ENCODE measurements at regions not wholly inside any gene's neighbourhood (a gene's known extent, or its start where the extent isn't known, plus 50 kb on each side); places are given as distances from the start of the nearest gene placed in this dataset.
A peak's percentile ranks its signal among the peaks of the same experiment; 100 is the strongest.
"Not testable (repeated sequence)": the region's sequence is repeated elsewhere in the genome, so short reads cannot be mapped to it uniquely, and the experiment has no call there.

DNA sequence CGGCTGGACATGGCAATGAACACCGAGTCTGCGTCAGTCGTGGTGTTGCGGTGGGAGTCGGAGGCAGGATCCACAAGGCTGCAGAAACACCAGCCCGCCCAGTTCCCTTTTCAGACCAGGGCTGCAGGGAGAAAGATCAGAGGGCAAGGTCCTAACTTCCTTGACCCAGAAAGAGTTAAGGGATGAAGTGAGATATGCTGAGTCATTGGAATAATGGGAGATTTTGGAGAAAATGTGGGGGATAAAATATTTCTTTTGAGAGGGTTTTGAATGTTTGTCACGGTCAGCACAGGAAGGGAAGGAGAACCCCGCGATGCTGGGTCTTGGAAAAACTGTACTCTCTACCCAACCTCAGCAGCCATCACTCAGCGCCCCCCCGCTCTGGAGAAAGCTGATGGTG lies 416.0 kb downstream of the ICE1 start:
- POLR2A ChIA-PET: interaction anchor here (0.6 kb wide), 1 partner anchor 279 kb away, joined by 3 read pairs; no protein-coding TSS in a partner anchor
- H3K36me3 Mint-ChIP-seq: no peaks in the 10 kb centered on the region
- H3K4me3 Mint-ChIP-seq: no peak overlapping the region
- H3K4me1 Mint-ChIP-seq: 0 out of 2 replicates have a peak, but pooled peaks cover 2% of the 10 kb centered on the region
- no peak overlapping the region for H3K27ac Mint-ChIP-seq
- no peaks in the 10 kb centered on the region; the same call in 1 of the 2 replicates for H3K27me3 Mint-ChIP-seq (ENCODE audit: low read depth)
- no peaks in the 10 kb centered on the region for H3K9me3 Mint-ChIP-seq
- CTCF ChIA-PET: no interaction called here
- DNase-seq (ENCODE audit: low spot score): no peak
- TF ChIP-seq ATF1 (CRISPR knock-in tag; IDR thresholded peaks at IDR 0.05) (no peak), ZNF396 (CRISPR knock-in tag; IDR thresholded peaks at IDR 0.05; ENCODE audit: borderline replicate concordance) (no peak), ZMAT4 (CRISPR knock-in tag; IDR thresholded peaks at IDR 0.05) (no peak), CDX4 (CRISPR knock-in tag; IDR thresholded peaks at IDR 0.05; ENCODE audit: borderline replicate concordance) (no peak), PRRX2 (CRISPR knock-in tag; IDR thresholded peaks at IDR 0.05) (no peak), NFYB (CRISPR knock-in tag; conservative IDR thresholded peaks at IDR 0.05; ENCODE audit: low read depth) (no peak), GRHL2 (CRISPR knock-in tag; IDR thresholded peaks at IDR 0.05; ENCODE audit: insufficient replicate concordance, severe bottlenecking) (no peak), ESRRA (CRISPR knock-in tag; IDR thresholded peaks at IDR 0.05; ENCODE audit: borderline replicate concordance) (no peak), OVOL2 (CRISPR knock-in tag; IDR thresholded peaks at IDR 0.05; ENCODE audit: borderline replicate concordance) (no peak), CREB1 (CRISPR knock-in tag; IDR thresholded peaks at IDR 0.05) (no peak), MYBL2 (CRISPR knock-in tag; IDR thresholded peaks at IDR 0.05) (no peak), ZNF423 (CRISPR knock-in tag; IDR thresholded peaks at IDR 0.05) (no peak), NFE2L1 (CRISPR knock-in tag; IDR thresholded peaks at IDR 0.05) (no peak)
- TF ChIP-seq, protein P1, sequence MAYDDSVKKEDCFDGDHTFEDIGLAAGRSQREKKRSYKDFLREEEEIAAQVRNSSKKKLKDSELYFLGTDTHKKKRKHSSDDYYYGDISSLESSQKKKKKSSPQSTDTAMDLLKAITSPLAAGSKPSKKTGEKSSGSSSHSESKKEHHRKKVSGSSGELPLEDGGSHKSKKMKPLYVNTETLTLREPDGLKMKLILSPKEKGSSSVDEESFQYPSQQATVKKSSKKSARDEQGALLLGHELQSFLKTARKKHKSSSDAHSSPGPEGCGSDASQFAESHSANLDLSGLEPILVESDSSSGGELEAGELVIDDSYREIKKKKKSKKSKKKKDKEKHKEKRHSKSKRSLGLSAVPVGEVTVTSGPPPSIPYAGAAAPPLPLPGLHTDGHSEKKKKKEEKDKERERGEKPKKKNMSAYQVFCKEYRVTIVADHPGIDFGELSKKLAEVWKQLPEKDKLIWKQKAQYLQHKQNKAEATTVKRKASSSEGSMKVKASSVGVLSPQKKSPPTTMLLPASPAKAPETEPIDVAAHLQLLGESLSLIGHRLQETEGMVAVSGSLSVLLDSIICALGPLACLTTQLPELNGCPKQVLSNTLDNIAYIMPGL (CRISPR knock-in tag; IDR thresholded peaks at IDR 0.05): no peak
- TF ChIP-seq, protein P2, sequence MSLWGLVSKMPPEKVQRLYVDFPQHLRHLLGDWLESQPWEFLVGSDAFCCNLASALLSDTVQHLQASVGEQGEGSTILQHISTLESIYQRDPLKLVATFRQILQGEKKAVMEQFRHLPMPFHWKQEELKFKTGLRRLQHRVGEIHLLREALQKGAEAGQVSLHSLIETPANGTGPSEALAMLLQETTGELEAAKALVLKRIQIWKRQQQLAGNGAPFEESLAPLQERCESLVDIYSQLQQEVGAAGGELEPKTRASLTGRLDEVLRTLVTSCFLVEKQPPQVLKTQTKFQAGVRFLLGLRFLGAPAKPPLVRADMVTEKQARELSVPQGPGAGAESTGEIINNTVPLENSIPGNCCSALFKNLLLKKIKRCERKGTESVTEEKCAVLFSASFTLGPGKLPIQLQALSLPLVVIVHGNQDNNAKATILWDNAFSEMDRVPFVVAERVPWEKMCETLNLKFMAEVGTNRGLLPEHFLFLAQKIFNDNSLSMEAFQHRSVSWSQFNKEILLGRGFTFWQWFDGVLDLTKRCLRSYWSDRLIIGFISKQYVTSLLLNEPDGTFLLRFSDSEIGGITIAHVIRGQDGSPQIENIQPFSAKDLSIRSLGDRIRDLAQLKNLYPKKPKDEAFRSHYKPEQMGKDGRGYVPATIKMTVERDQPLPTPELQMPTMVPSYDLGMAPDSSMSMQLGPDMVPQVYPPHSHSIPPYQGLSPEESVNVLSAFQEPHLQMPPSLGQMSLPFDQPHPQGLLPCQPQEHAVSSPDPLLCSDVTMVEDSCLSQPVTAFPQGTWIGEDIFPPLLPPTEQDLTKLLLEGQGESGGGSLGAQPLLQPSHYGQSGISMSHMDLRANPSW (CRISPR knock-in tag; conservative IDR thresholded peaks at IDR 0.05; ENCODE audit: low read depth): no peak
- TF ChIP-seq, protein P3, sequence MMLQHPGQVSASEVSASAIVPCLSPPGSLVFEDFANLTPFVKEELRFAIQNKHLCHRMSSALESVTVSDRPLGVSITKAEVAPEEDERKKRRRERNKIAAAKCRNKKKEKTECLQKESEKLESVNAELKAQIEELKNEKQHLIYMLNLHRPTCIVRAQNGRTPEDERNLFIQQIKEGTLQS (CRISPR knock-in tag; conservative IDR thresholded peaks at IDR 0.05): no peak
- ATAC-seq: peak; percentile 50

DNA sequence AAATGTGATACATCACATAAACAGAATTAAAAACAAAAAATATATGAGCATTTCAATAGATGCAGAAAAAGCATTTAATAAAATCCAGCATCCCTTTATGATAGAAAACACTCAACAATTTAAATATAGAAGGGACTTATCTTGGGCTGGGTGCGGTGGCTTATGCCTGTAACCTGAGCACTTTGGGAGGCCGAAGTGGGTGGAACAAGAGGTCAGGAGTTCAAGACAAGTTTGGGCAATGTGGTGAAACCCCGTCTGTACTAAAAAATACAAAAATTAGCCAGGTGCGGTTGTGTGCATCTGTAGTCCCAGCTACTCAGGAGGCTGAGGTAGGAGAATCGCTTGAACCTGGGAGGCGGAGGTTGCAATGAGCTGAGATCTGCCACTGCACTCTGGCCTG lies 409.1 kb downstream of the ICE1 start:
- H3K36me3 Mint-ChIP-seq; CTCF ChIA-PET; H3K9me3 Mint-ChIP-seq; ATAC-seq; DNase-seq (ENCODE audit: low spot score); H3K27me3 Mint-ChIP-seq (ENCODE audit: low read depth); POLR2A ChIA-PET; H3K4me3 Mint-ChIP-seq; H3K27ac Mint-ChIP-seq; H3K4me1 Mint-ChIP-seq: not testable (repeated sequence)

- no peak for ATAC-seq
- Mint-ChIP-seq H3K4me1 (peaks cover 11% of the 10 kb centered on the region), H3K27me3 (ENCODE audit: low read depth) (no peaks in the 10 kb centered on the region; the same call in 1 of the 2 replicates), H3K9me3 (peaks cover 7% of the 10 kb centered on the region; the same call in 1 of the 2 replicates), H3K36me3 (no peaks in the 10 kb centered on the region), H3K4me3 (no peak overlapping the region), H3K27ac (no peak overlapping the region)
- POLR2A ChIA-PET: no interaction called here
- CTCF ChIA-PET: no interaction called here
- DNase-seq (ENCODE audit: low spot score): no peak
- no peak for TF ChIP-seq ZNF416 (CRISPR knock-in tag; IDR thresholded peaks at IDR 0.05)
- TF ChIP-seq FOXP4 (CRISPR knock-in tag; IDR thresholded peaks at IDR 0.05): no peak
- no peak for TF ChIP-seq CDX4 (CRISPR knock-in tag; IDR thresholded peaks at IDR 0.05; ENCODE audit: borderline replicate concordance)
- no peak for TF ChIP-seq NR2C2 (CRISPR knock-in tag; IDR thresholded peaks at IDR 0.05)
- TF ChIP-seq, protein P4, sequence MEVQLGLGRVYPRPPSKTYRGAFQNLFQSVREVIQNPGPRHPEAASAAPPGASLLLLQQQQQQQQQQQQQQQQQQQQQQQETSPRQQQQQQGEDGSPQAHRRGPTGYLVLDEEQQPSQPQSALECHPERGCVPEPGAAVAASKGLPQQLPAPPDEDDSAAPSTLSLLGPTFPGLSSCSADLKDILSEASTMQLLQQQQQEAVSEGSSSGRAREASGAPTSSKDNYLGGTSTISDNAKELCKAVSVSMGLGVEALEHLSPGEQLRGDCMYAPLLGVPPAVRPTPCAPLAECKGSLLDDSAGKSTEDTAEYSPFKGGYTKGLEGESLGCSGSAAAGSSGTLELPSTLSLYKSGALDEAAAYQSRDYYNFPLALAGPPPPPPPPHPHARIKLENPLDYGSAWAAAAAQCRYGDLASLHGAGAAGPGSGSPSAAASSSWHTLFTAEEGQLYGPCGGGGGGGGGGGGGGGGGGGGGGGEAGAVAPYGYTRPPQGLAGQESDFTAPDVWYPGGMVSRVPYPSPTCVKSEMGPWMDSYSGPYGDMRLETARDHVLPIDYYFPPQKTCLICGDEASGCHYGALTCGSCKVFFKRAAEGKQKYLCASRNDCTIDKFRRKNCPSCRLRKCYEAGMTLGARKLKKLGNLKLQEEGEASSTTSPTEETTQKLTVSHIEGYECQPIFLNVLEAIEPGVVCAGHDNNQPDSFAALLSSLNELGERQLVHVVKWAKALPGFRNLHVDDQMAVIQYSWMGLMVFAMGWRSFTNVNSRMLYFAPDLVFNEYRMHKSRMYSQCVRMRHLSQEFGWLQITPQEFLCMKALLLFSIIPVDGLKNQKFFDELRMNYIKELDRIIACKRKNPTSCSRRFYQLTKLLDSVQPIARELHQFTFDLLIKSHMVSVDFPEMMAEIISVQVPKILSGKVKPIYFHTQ (CRISPR knock-in tag; IDR thresholded peaks at IDR 0.05): no peak
- no peak for TF ChIP-seq ZNF219 (CRISPR knock-in tag; IDR thresholded peaks at IDR 0.05; ENCODE audit: borderline replicate concordance)
These were observed 406.1 kb downstream of the ICE1 start for GRCh38 chr5:5828619-5829018.
